ENCODE measurements at regions not wholly inside any gene's neighbourhood (a gene's known extent, or its start where the extent isn't known, plus 50 kb on each side); places are given as distances from the start of the nearest gene placed in this dataset.

DNA sequence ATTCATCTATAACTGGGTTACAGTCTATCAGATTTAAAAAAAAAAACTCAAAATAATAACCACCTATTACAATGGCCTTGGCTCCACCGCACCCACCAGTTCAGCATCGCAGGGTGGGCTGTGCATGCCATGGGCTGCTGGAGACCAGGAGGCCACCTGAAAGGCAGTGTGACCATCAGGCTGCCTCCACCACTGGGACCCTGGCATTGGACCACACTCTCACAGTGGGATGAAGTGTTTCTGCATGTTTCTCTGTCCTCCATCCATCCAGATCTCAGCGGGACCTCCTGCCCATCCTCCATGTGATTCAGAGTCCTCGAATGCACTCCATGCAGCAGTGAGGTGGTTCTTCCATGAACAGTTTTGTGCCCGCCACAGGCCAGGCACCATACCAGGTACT, 206.1 kb upstream of the CST7 start:
- Mint-ChIP-seq H3K4me1 (ENCODE audit: low read depth, unreplicated experiment) (no peaks in the 10 kb centered on the region), H3K36me3 (ENCODE audit: unreplicated experiment) (no peaks in the 10 kb centered on the region), H3K27ac (ENCODE audit: unreplicated experiment) (no peak overlapping the region), H3K9me3 (ENCODE audit: unreplicated experiment) (no peaks in the 10 kb centered on the region), H3K4me3 (ENCODE audit: unreplicated experiment) (no peak overlapping the region), H3K27me3 (ENCODE audit: unreplicated experiment) (no peaks in the 10 kb centered on the region)
- TF ChIP-seq, protein P1, sequence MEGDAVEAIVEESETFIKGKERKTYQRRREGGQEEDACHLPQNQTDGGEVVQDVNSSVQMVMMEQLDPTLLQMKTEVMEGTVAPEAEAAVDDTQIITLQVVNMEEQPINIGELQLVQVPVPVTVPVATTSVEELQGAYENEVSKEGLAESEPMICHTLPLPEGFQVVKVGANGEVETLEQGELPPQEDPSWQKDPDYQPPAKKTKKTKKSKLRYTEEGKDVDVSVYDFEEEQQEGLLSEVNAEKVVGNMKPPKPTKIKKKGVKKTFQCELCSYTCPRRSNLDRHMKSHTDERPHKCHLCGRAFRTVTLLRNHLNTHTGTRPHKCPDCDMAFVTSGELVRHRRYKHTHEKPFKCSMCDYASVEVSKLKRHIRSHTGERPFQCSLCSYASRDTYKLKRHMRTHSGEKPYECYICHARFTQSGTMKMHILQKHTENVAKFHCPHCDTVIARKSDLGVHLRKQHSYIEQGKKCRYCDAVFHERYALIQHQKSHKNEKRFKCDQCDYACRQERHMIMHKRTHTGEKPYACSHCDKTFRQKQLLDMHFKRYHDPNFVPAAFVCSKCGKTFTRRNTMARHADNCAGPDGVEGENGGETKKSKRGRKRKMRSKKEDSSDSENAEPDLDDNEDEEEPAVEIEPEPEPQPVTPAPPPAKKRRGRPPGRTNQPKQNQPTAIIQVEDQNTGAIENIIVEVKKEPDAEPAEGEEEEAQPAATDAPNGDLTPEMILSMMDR (IDR thresholded peaks at IDR 0.05; ENCODE audit: partially characterized antibody, unreplicated experiment), result no peak
- no peak for DNase-seq

- H3K4me3 Mint-ChIP-seq (ENCODE audit: unreplicated experiment), result no peak overlapping the region
- TF ChIP-seq, protein P1 (IDR thresholded peaks at IDR 0.05; ENCODE audit: partially characterized antibody, unreplicated experiment), result no peak
- no peaks in the 10 kb centered on the region for H3K9me3 Mint-ChIP-seq (ENCODE audit: unreplicated experiment)
- H3K36me3 Mint-ChIP-seq (ENCODE audit: unreplicated experiment), result no peaks in the 10 kb centered on the region
- H3K27ac Mint-ChIP-seq (ENCODE audit: unreplicated experiment), result no peak overlapping the region
- no peaks in the 10 kb centered on the region for H3K4me1 Mint-ChIP-seq (ENCODE audit: low read depth, unreplicated experiment)
- H3K27me3 Mint-ChIP-seq (ENCODE audit: unreplicated experiment), result no peaks in the 10 kb centered on the region
- no peak for DNase-seq
These were observed 205.4 kb upstream of the CST7 start for GRCh38 chr20:24743641-24744040.

DNA sequence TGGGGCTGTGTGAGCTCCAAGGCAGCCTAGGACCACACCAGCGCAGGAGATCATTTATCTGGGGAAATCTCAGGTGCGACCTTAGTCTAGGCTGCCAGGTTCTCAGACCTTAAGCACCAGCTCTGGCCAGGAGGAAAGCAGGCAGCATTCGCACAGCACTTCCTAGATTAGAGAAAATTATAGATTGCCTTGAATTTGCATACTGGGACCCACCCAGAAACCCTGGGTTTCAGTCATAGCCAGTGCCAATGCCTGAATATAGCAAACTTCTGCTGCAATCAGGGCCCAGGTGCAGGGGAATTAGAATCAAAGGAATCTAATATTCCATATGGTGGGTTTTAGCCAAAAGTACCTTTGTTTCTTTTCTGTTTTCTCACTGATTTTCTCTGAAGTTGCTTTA, 204.3 kb upstream of the CST7 start:
- H3K36me3 Mint-ChIP-seq (ENCODE audit: unreplicated experiment), result no peaks in the 10 kb centered on the region
- H3K4me3 Mint-ChIP-seq (ENCODE audit: unreplicated experiment), result no peak overlapping the region
- no peaks in the 10 kb centered on the region for H3K27me3 Mint-ChIP-seq (ENCODE audit: unreplicated experiment)
- TF ChIP-seq, protein P1 (IDR thresholded peaks at IDR 0.05; ENCODE audit: partially characterized antibody, unreplicated experiment), result no peak
- no peak for DNase-seq
- no peaks in the 10 kb centered on the region for H3K4me1 Mint-ChIP-seq (ENCODE audit: low read depth, unreplicated experiment)
- H3K27ac Mint-ChIP-seq (ENCODE audit: unreplicated experiment), result no peak overlapping the region
- H3K9me3 Mint-ChIP-seq (ENCODE audit: unreplicated experiment), result peaks cover under 1% of the 10 kb centered on the region

DNA sequence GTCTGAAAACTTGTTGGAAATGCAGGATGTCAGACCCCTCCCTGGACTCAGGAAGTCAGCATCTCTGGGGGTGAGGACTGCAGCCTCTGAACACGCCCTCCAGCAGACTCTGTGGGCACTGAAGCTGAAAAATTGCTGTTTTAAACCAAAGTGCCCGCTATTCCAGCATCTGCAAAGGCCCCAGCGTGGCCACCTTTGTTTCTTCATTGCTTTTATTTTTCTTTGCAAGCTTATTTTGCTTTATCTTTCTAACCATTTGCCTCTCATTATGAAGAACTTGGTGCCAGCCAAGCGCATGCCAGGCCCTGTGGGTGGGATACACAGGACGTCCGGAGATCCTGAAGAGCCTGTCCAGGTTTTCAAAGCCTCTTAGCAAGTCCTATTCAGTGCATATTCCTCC, 203.9 kb upstream of the CST7 start:
- peaks cover 1% of the 10 kb centered on the region for H3K9me3 Mint-ChIP-seq (ENCODE audit: unreplicated experiment)
- H3K27ac Mint-ChIP-seq (ENCODE audit: unreplicated experiment), result no peak overlapping the region
- no peak overlapping the region for H3K4me3 Mint-ChIP-seq (ENCODE audit: unreplicated experiment)
- no peaks in the 10 kb centered on the region for H3K27me3 Mint-ChIP-seq (ENCODE audit: unreplicated experiment)
- H3K4me1 Mint-ChIP-seq (ENCODE audit: low read depth, unreplicated experiment), result no peaks in the 10 kb centered on the region
- TF ChIP-seq, protein P1 (IDR thresholded peaks at IDR 0.05; ENCODE audit: partially characterized antibody, unreplicated experiment), result no peak
- DNase-seq, result no peak
- H3K36me3 Mint-ChIP-seq (ENCODE audit: unreplicated experiment), result no peaks in the 10 kb centered on the region

DNA sequence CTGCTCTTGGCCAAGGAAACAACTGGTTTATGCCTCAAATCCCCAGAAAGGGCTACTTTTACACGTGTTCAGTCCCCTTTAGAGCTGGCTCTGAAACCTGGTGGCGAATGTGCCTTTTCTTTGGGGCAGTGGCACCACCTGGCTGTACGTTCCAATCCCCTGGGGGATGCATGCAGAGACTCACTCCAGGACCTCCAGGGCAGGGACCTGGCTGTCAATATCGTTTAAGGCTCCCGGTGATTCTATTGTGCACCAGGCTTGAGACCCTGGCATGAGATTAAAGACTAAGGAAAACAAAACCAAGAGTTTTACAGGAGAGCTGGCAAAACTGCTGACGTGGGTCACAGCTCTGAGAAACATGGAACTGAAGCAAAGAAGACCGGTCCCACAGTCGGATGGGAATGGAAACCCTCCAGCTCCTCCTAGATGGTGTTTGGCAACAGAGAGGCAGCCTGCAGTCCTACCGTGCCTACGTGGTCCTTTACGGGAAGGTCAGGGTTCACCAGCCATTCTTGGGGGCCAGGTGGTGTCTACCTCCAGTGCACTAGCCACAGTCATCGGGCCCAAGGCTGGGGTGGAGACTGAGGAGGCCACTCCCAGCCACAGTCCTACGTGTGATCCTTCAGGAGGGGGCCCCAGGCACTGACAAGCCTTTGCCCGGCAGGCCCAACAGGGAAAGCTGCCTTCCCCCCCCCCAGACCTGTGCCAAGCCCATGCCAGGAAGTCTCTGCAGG, 203.3 kb upstream of the CST7 start:
- H3K4me1 Mint-ChIP-seq (ENCODE audit: low read depth, unreplicated experiment), result no peaks in the 10 kb centered on the region
- no peak for DNase-seq
- H3K36me3 Mint-ChIP-seq (ENCODE audit: unreplicated experiment), result no peaks in the 10 kb centered on the region
- TF ChIP-seq, protein P1 (IDR thresholded peaks at IDR 0.05; ENCODE audit: partially characterized antibody, unreplicated experiment), result no peak
- H3K27ac Mint-ChIP-seq (ENCODE audit: unreplicated experiment), result no peak overlapping the region
- no peaks in the 10 kb centered on the region for H3K27me3 Mint-ChIP-seq (ENCODE audit: unreplicated experiment)
- H3K9me3 Mint-ChIP-seq (ENCODE audit: unreplicated experiment), result peaks cover 1% of the 10 kb centered on the region
- no peak overlapping the region for H3K4me3 Mint-ChIP-seq (ENCODE audit: unreplicated experiment)

Data from glutamatergic neuron (in vitro differentiated cells).